H1 (cell line): ENCODE measurements at regions not wholly inside any gene's neighbourhood (a gene's known extent, or its start where the extent isn't known, plus 50 kb on each side); places are given as distances from the start of the nearest gene placed in this dataset.

Source experiments
- CTCF ChIA-PET: fragments of 300-600 bp; sonication (Branson Sonifier 250); formaldehyde crosslinking; loops from one replicate; lab custom pipeline; 2021; ENCODE audit not compliant: partially characterized antibody; lab: Charles Lee
- POLR2A ChIA-PET: fragments of 300-600 bp; sonication (Branson Sonifier 250); formaldehyde crosslinking; loops from one replicate; lab custom pipeline; 2021; ENCODE audit warnings: inconsistent platforms; ENCODE audit not compliant: partially characterized antibody; lab: Charles Lee
- DNase-seq, 2 experiments: peaks; one replicate each; pipeline versions ENCODE4 v3.0.0 to v3.0.0-alpha.2; 2010 to 2022; ENCODE audit warnings: low spot score in 2 of 2, low read depth in 1 of 2, mixed read lengths in 1 of 2
- FAIRE-seq: peaks from 2 replicates; lab custom pipeline; 2011; peaks lifted over from hg19 to GRCh38; lab: Jason Lieb, UNC
- H2AFZ ChIP-seq: 2 replicates; pipeline ENCODE4 v1.8.1; 2012; ENCODE audit warnings: low read length, inconsistent platforms
- H2AK5ac ChIP-seq: 2 replicates; pipeline ENCODE4 v1.6.1; 2013; ENCODE audit warnings: low read depth, low read length
- H2BK120ac ChIP-seq: replicated peaks from 2 replicates; pipeline ENCODE3; 2013; ENCODE audit warnings: low read depth, low read length, inconsistent platforms
- H2BK12ac ChIP-seq: 2 replicates; pipeline ENCODE4 v1.6.1; 2013; ENCODE audit warnings: low read depth, low read length
- H2BK15ac ChIP-seq: 2 replicates; pipeline ENCODE4 v1.6.1; 2013; ENCODE audit warnings: low read length
- H2BK20ac ChIP-seq: 2 replicates; pipeline ENCODE4 v1.6.1; 2013; ENCODE audit warnings: low read length
- H2BK5ac ChIP-seq: 2 replicates; pipeline ENCODE4 v1.6.1; 2013; ENCODE audit warnings: low read depth, low read length
- H3K14ac ChIP-seq: 2 replicates; pipeline ENCODE4 v1.6.1; 2013; ENCODE audit warnings: inconsistent platforms; ENCODE audit not compliant: insufficient read length
- H3K18ac ChIP-seq: 2 replicates; pipeline ENCODE4 v1.6.1; 2013; ENCODE audit warnings: low read length; ENCODE audit errors: extremely low read depth
- H3K23ac ChIP-seq: 2 replicates; pipeline ENCODE4 v1.6.1; 2013; ENCODE audit warnings: inconsistent platforms; ENCODE audit not compliant: insufficient read length
- H3K23me2 ChIP-seq: 2 replicates; pipeline ENCODE4 v1.6.1; 2013; ENCODE audit warnings: low read depth, low read length
- H3K27ac ChIP-seq: 2 replicates; pipeline ENCODE4 v1.6.1; 2011; ENCODE audit warnings: low read depth, low read length, inconsistent platforms
- H3K27me3 ChIP-seq, 4 experiments: replicated peaks in 1 of 4; 1 replicate in 1 of 4; 2 replicates in 3 of 4; pipeline versions ENCODE4 v1.6.1 to v1.8.1; 2011 to 2013; ENCODE audit warnings: low read length in 3 of 4, mild to moderate bottlenecking in 3 of 4, inconsistent platforms in 2 of 4, mixed read lengths in 2 of 4, moderate library complexity in 1 of 4; ENCODE audit not compliant: control insufficient read depth in 3 of 4, insufficient read depth in 3 of 4; ENCODE audit errors: extremely low read depth in 1 of 4
- H3K36me3 ChIP-seq, 4 experiments: 2 replicates each; pipeline versions ENCODE4 v1.6.1 to v1.8.1; 2011 to 2013; ENCODE audit warnings: mild to moderate bottlenecking in 4 of 4, low read length in 3 of 4, moderate library complexity in 2 of 4, control low read depth in 1 of 4, inconsistent platforms in 1 of 4; ENCODE audit not compliant: insufficient read depth in 4 of 4, control insufficient read depth in 2 of 4
- H3K4ac ChIP-seq: replicated peaks from 2 replicates; pipeline ENCODE3; 2013; ENCODE audit warnings: low read length, low read depth, mixed read lengths, inconsistent platforms; ENCODE audit not compliant: insufficient read length
- H3K4me1 ChIP-seq, 4 experiments: replicated peaks in 1 of 4; 1 replicate in 1 of 4; 2 replicates in 3 of 4; pipeline versions ENCODE4 v1.6.1 to v1.8.1; 2011 to 2013; ENCODE audit warnings: low read length in 3 of 4, inconsistent platforms in 2 of 4, mixed read lengths in 1 of 4; ENCODE audit not compliant: insufficient read depth in 4 of 4, control insufficient read depth in 3 of 4
- H3K4me2 ChIP-seq, 2 experiments: 2 replicates each; pipeline versions ENCODE4 v1.6.1 to v1.8.1; 2011 to 2013; ENCODE audit warnings: low read depth in 2 of 2, low read length in 2 of 2, control low read depth in 1 of 2, inconsistent platforms in 1 of 2, mild to moderate bottlenecking in 1 of 2; ENCODE audit not compliant: insufficient read depth in 1 of 2
- H3K4me3 ChIP-seq, 4 experiments: fragments of 200-600, 300-600 bp in 1 of 4; sonication (generic), shearing (Covaris generic), sonication (Bioruptor Twin) in 1 of 4; 2 replicates each; pipeline versions ENCODE4 v1.5.1 to v1.8.1; 2011 to 2016; ENCODE audit warnings: low read length in 4 of 4, low read depth in 3 of 4, control low read depth in 2 of 4, inconsistent platforms in 2 of 4, mild to moderate bottlenecking in 2 of 4, mixed read lengths in 1 of 4, moderate library complexity in 1 of 4; ENCODE audit not compliant: insufficient read depth in 2 of 4; ENCODE audit errors: extremely low read depth in 1 of 4
- H3K56ac ChIP-seq: replicated peaks from 2 replicates; pipeline ENCODE3; 2013; ENCODE audit warnings: low read depth, mild to moderate bottlenecking, mixed read lengths, low read length, inconsistent platforms; ENCODE audit not compliant: insufficient read length
- H3K79me1 ChIP-seq: 2 replicates; pipeline ENCODE4 v1.6.1; 2013; ENCODE audit warnings: low read depth, low read length, control low read depth
- H3K79me2 ChIP-seq, 2 experiments: 2 replicates each; pipeline versions ENCODE4 v1.6.1 to v1.8.1; 2012 to 2013; ENCODE audit warnings: low read length in 2 of 2, mild to moderate bottlenecking in 2 of 2, inconsistent platforms in 1 of 2; ENCODE audit not compliant: insufficient read depth in 2 of 2, control insufficient read depth in 1 of 2
- H3K9ac ChIP-seq, 4 experiments: replicated peaks in 1 of 4; 1 replicate in 1 of 4; 2 replicates in 3 of 4; pipeline versions ENCODE4 v1.6.1 to v1.8.1; 2011 to 2013; ENCODE audit warnings: low read depth in 3 of 4, low read length in 3 of 4, control low read depth in 2 of 4, mild to moderate bottlenecking in 2 of 4, moderate library complexity in 2 of 4, inconsistent platforms in 1 of 4; ENCODE audit errors: extremely low read depth in 1 of 4
- H3K9me3 ChIP-seq, 2 experiments: 2 replicates each; pipeline versions ENCODE4 v1.6.1 to v1.8.1; 2012 to 2013; ENCODE audit warnings: mild to moderate bottlenecking in 2 of 2, moderate library complexity in 2 of 2, control low read depth in 1 of 2, inconsistent platforms in 1 of 2, low read depth in 1 of 2, low read length in 1 of 2, mixed read lengths in 1 of 2; ENCODE audit not compliant: insufficient read depth in 2 of 2
- H4K20me1 ChIP-seq, 2 experiments: replicated peaks in 1 of 2; 2 replicates each; pipeline versions ENCODE3 to v1.8.1; 2011 to 2013; ENCODE audit warnings: inconsistent platforms in 2 of 2, low read length in 2 of 2, mild to moderate bottlenecking in 1 of 2; ENCODE audit not compliant: insufficient read depth in 2 of 2, control insufficient read depth in 1 of 2
- H4K5ac ChIP-seq: 2 replicates; pipeline ENCODE4 v1.6.1; 2013; ENCODE audit warnings: low read length, low read depth, mixed read lengths, inconsistent platforms; ENCODE audit not compliant: insufficient read length
- H4K8ac ChIP-seq: 2 replicates; pipeline ENCODE4 v1.8.0; 2013; ENCODE audit warnings: mild to moderate bottlenecking, moderate library complexity, low read length, inconsistent platforms; ENCODE audit not compliant: insufficient read depth; ENCODE audit errors: extremely low read depth
- H4K91ac ChIP-seq: replicated peaks from 2 replicates; pipeline ENCODE3; 2013; ENCODE audit warnings: low read length, mixed read lengths, inconsistent platforms; ENCODE audit not compliant: insufficient read length
- POU5F1 ChIP-seq: IDR thresholded peaks from 2 replicates; pipeline ENCODE4 v1.6.1; 2011; ENCODE audit warnings: low read depth, mild to moderate bottlenecking, low read length, moderate library complexity
- RAD21 ChIP-seq, 2 experiments: IDR thresholded peaks in 1 of 2; conservative IDR thresholded peaks in 1 of 2; 2 replicates each; pipeline ENCODE4 v1.6.1; 2011; ENCODE audit warnings: low read depth in 2 of 2, low read length in 2 of 2, improper control_type of control experiment in 1 of 2, inconsistent platforms in 1 of 2, mild to moderate bottlenecking in 1 of 2, moderate library complexity in 1 of 2
- SP4 ChIP-seq: IDR thresholded peaks from 2 replicates; pipeline ENCODE4 v1.6.1; 2012; ENCODE audit warnings: low read length, inconsistent platforms
- ZNF274 ChIP-seq: IDR thresholded peaks from 2 replicates; pipeline ENCODE4 v1.7.0; 2012; ENCODE audit warnings: low read length, borderline replicate concordance; ENCODE audit errors: extremely low read depth
- WGBS, 2 experiments: shearing (Covaris generic) in 1 of 2; methylation state at CpG; one replicate each; pipeline versions ENCODE4 v1.1.6 to v1.1.7; 2013 to 2015; ENCODE audit warnings: low lambda C conversion rate in 2 of 2, mixed read lengths in 2 of 2, inconsistent platforms in 1 of 2, low coverage in 1 of 2, missing lambda C conversion rate in 1 of 2; ENCODE audit not compliant: insufficient replicate concordance in 2 of 2, insufficient coverage in 1 of 2, insufficient read length in 1 of 2; ENCODE audit errors: extremely low coverage in 1 of 2, missing lambda C conversion rate in 1 of 2; 5-methylcytosine and 5-hydroxymethylcytosine counted together

DNA sequence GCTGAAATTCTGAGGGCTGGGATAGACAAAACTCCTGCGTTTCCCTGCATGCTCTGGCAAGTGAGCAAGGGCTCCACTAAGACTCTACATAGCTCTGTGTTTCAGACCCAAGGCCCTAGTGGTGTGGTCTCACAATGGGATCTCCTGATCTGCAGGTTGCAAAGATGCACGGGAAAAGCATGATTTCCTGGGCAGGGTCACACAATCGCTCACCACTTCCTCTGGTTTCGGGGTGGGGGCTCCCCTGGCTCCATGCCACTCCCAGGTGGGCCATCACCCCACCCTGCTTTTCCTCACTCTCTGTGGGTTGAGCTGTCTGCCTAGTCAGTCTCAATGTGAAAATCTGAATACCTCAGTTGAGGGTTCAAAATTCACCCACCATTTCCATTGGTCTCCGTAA lies 111.5 kb downstream of the KLF8 start:
- Histone ChIP-seq H4K8ac (no peak overlapping the region), H3K4me3 (no peak overlapping the region), H3K79me1 (no peaks in the 10 kb centered on the region), H4K20me1 (no peaks in the 10 kb centered on the region), H2AK5ac (no peak overlapping the region), H2BK20ac (no peak overlapping the region), H3K36me3 (no peaks in the 10 kb centered on the region), H2BK120ac (no peak overlapping the region), H2BK12ac (no peak overlapping the region), H3K23me2 (no peaks in the 10 kb centered on the region), H3K14ac (no peak overlapping the region), H2BK5ac (no peak overlapping the region), H3K4ac (no peak overlapping the region), H3K23ac (no peak overlapping the region), H4K91ac (no peak overlapping the region), H3K4me1 (no peaks in the 10 kb centered on the region), H2BK15ac (no peak overlapping the region), H3K56ac (no peak overlapping the region), H3K9me3 (peaks cover 0 to 18% of the 10 kb centered on the region in 2 experiments; a peak in 2 of 4 replicates), H3K27ac (no peak overlapping the region), H3K79me2 (no peaks in the 10 kb centered on the region), H4K5ac (no peak overlapping the region), H3K18ac (no peak overlapping the region), H3K27me3 (no peaks in the 10 kb centered on the region), H3K9ac (no peak overlapping the region), H2AFZ (no peak overlapping the region), H3K4me2 (no peak overlapping the region)
- DNase-seq (no peak), FAIRE-seq (no peak)
- 96% methylated on average over 4 of the region's 5 CpGs; no CpG with 5 or more reads in 1 of the 2 experiments for WGBS, 2 experiments
- ChIA-PET POLR2A (no interaction called here), CTCF (no interaction called here)
- TF ChIP-seq SP4 (no peak), RAD21 (IDR thresholded peaks at IDR 0.05 in 1 of 2, conservative IDR thresholded peaks at IDR 0.05 in 1 of 2; ENCODE audit: low read depth in 2 of 2, low read length in 2 of 2) (no peak), POU5F1 (no peak), ZNF274 (no peak)
